Stimulated activated CD4-positive, alpha-beta T cell treated with anti-CD3 and anti-CD28 coated beads, Interleukin-15, amount 100 ng/mL, for 24 hours (primary cell): ENCODE measurements at regions not wholly inside any gene's neighbourhood (a gene's known extent, or its start where the extent isn't known, plus 50 kb on each side); places are given as distances from the start of the nearest gene placed in this dataset.
"Not testable (repeated sequence)": the region's sequence is repeated elsewhere in the genome, so short reads cannot be mapped to it uniquely, and the experiment has no call there.

Source experiments
- DNase-seq: peaks from one replicate; pipeline ENCODE4 v3.0.0-alpha.2; 2020

DNA sequence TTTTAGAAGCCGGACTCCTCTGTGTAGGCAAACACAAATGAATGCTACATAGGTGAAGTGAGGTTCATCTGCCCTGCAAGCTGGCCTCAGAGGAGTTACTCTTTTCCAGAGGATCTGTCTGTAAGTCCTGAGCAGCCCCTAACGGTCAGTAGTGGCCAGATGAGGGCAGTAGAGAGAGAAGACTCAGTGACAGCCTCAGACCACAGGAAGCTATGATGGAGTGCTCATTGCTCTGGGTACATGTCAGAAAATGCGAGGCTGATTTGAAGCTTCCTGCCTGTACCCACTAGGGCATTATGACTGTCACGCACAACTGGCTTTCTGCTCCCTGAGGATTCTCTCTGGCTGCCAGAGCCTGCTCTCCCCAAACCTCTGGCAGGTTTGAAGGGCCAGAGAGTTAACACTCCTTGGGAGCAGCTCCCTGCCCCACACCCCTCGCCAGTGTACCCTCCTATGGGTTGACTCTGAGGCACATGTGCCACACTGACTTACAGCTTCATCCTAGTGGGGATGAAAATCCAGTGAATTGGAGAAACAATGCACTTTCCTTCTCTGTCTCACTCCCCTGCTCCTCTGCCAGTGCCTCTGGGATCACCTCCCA lies 141.5 kb downstream of the GABRG2 start:
- DNase-seq: peak; percentile 11

DNA sequence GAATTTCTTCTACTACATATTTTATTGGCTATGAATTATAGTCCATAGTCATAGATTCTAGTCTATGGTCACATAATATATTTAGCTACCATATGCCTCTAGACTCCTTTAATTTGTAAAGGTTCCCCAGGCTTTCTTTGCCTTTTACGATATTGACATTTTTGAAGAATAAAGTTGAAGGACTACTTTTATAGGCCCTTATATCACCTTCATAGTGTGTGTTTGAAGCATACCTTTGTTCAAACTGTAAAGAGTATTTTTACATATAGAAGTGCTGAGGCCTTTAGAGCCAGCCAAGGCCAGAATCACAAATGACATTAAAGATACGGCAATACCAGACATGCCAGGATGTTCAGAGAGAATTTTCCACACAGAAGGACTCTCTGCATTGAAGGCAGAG lies 147.0 kb downstream of the GABRG2 start:
- DNase-seq: no peak

DNA sequence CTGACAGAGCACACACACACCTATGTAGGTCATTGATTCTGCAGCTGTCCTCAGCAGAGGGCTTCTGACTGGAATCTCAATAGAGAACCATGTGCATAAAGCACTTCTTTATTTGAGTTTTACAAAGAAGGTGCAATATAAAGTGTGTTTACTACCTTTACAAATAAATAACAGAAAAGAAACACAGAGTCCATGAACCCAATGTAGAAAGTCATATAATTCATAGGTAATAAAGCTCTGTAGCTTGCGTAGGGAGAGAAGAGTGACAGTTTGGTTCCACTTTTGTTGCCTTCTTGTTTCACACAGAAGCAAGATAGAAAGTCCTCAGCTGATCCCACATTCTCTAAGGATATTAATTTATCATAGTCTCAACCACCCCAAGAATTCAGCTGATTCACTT lies 149.5 kb downstream of the GABRG2 start:
- no peak for DNase-seq

DNA sequence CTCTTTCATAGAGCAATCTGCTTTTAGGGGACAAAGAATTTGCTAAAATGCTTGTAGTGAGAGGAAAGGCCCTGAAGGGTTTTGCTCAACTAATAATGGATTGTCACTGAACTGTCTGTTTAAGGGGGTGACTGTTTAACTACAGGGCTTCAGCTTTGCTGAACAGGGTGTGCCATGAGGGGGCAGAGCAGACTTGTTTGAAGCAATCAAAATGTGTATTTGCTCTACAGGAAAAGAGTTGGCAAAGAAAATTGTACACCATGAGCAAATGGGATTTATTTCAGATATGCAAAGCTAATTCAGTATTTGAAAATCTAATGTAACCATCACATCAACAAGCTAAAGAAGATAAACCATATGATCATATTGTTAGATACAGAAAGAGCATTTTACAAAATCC lies 154.3 kb downstream of the GABRG2 start:
- no peak for DNase-seq

DNA sequence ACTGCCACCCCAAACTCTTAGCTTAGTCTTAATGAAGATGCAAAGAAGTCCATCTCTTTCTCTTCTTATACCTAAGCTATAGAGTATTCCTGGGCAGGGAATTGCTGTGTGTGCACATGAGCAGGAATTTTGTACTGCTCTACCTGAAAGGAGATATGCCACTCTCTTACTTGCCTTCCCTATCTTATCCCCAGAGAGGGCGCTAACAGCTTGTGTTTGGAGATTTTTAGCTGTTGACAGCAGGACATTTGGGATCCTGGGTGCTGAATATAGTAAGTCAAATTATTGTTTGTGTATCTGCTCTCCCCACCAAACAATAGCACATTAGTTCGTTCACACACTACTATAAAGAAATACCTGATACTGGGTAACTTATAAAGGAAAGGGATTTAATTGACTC lies 159.5 kb downstream of the GABRG2 start:
- DNase-seq: no peak

DNA sequence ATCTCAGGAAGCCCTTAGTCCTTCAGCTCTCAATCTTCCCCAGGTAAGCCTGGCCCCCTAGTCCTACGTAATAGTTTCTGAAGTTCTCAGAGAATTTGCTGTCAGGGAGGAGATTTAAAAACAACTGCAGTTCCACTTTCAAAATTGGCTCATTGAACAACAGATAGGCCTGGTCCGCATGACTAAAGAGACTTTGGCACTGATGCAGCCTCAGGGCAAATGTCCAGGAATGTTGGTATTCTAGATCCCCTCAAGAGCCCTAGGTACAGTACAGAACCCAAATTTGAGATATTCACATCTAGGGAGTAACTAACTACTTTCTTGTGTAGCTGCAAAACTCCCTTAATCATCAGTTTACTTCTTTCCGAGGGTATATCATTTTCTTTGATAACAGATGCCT lies 162.8 kb downstream of the GABRG2 start:
- DNase-seq: no peak

DNA sequence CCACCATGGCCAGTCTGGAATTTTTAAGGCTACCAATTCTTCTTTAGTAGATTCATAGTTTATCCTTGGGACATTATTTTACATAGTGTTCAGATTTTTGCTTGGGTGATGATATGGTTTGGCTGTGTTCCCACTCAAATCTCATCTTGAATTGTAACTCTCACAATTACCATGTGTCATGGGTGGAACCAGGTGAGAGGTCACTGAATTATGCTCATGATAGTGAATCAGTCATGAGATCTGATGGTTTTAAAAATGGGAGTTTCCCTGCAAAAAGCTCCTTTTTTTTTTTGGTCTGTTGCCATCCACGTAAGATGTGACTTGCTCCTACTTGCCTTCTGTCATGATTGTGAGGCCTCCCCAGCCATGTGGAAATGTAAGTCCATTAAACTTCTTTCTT lies 163.9 kb downstream of the GABRG2 start:
- no peak for DNase-seq

DNA sequence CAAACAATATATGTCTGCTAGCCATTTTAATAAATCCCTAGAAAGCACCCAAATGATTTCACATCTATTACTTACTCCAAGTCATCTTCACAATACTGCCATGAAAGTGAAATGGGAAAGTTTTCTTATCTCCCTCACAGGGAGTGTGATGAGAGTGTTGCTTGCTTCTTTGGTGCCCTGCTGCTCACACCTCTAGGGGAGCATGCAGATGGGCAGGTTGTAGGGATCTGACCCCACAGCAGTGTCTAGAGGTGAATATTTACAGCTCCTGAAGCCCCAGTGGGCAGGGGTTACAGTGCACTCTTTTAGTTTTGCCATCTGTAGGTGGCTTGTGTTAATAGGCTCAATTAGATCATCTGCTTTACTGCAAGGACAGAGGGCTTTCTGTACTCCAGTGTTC lies 173.2 kb downstream of the GABRG2 start:
- DNase-seq: no peak

DNA sequence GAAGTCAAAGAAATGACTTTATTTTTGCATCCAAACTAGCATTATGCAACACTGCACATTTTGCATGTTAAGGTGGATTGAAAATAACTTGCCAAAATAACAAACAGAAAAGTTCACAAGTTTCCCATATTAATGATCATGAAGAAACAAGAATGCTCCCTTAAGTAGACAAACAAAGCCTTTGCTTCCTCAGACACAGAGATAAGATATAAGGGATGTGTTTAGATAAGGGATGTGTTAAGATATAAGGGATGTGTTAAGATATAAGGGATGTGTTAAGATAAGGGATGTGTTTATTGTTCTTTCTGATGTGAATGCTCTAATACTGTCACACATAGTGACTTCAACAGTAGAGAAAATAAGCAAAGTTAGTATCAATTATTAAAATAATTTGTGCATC lies 174.8 kb downstream of the GABRG2 start:
- DNase-seq: no peak

DNA sequence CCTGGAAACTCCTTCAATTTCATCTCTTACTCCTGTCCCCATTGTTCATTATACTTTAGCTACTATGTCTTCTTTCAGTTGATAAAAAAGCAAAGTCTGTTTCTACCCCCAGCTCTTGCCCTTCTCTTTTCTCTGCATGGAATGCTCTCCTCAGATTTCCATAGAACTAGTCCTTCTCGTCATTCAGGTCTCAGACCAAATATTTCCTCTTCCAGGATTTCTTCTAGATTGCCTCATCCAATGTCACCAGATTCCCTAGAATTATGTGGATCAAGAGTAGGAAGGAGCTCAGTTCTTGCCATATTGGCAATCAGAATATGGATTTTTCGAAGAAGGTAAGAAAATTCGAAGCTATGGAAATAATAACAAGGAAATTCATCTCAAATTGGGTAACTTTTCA lies 176.1 kb downstream of the GABRG2 start:
- no peak for DNase-seq

DNA sequence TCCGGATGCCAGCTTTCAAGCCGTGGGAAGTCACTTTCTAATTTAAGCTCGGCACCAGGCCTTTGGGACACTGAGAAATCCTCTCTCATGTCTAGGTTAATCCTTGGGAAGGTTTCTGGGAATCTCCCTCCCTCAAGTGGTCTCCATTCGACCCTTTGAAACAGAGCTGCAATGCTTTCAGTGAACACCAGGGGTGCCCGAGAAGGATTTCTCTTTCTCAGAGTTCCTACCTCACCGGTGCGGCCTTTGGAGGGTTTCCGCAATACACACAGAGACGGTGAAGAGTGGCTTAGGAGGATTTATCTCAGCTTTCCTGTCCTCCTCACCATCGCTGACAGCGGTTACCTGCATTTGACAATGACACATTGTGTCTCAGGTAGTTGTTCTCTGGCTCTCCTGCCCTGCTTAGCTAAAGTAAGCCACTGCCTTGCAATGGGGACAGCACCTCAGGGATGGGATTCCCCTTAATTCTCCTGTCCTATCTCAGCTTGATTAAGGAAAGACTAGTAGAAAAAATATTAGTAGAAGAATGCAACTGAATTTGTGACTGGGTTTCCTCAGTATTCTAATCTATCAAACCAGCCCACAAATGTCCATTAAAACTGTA lies 180.6 kb downstream of the GABRG2 start:
- DNase-seq: no peak

DNA sequence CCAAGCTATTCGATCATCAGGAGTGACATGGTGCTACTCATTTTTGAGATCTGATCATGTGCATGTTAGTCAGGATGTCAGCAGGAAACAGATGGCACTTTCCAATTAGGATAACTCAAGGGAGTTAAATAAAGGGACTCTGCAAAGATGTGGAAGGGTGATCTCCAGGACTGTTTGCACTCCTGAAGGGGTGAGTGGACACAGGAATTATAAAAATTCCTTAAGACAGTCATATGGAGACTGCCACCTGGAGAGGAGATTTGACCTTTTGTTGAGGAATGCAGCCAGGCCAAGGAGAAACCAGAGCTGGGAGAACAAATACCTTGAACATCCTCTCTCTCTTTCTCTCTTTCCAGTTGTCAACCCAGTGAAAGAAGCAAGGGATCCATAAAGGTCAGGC lies 189.1 kb downstream of the GABRG2 start:
- DNase-seq: no peak

DNA sequence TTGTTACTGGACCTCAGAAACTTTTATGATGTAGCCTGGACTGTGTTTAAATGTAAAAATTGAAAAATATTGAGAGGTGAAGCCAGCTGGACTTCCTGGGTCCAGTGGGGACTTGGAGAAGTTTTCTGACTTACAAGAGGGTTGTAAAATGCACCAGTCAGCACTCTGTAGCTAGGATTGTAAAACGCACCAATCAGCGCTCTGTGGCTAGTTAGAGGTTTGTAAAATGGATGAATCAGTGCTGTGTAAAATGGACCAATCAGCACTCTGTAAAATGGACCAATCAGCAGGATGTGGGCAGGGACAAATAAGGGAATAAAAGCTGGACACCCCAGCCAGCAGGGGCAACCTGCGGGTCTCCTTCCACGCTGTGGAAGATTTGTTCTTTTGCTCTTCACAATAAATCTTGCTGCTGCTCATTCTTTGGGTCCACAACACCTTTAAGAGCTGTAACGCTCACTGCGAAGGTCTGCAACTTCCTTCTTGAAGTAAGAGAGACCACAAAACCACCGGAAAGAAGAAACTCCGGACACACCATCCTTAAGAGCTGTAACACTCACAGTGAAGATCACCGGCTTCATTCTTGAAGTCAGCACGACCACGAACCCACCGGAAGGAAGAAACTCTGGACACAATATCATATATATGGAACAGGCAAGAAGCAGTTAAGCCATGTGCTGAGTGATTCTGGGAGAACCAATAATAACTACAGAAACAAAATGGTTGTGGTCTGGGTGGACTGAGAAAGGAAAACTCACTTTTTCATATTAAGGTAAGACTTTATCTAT lies 201.3 kb downstream of the GABRG2 start:
- no peak for DNase-seq

DNA sequence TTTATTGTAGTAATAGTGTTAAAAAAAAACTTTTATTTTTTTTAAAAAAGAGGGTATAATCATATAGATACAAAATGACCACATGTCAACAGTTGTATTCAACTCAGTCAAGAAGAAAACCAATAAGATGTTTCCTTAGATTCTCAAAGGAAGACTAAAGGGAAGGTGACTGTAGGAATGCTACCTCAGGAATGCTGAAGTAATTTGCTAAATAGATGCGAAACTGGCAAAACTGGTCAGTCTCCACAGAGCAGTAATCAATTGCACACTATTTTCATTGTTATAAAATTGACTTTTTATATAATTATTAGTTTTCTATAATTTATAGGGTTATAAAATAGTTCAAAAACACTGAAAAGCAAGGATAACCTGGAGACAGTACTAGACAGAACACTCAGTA lies 204.8 kb downstream of the GABRG2 start:
- DNase-seq: no peak

DNA sequence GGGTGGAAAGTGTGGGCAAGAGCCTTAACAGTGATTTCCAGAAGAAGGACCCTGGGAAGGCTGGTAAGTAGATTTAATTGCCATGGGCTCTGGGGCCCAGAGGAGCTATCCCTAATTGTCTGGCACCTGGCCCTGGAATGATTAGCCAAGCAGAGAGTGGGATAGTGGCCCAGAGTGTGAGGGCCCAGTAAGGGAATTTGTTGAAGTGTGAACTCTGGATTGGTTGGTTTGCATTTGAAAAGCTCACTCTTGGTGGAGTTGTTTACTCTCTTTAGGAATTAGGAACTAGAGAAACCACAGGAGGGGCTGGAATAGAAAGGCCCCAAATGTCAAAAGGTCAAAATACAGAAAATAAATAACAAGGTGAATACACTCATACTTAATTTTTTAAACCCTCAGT lies 207.1 kb downstream of the GABRG2 start:
- DNase-seq: no peak

DNA sequence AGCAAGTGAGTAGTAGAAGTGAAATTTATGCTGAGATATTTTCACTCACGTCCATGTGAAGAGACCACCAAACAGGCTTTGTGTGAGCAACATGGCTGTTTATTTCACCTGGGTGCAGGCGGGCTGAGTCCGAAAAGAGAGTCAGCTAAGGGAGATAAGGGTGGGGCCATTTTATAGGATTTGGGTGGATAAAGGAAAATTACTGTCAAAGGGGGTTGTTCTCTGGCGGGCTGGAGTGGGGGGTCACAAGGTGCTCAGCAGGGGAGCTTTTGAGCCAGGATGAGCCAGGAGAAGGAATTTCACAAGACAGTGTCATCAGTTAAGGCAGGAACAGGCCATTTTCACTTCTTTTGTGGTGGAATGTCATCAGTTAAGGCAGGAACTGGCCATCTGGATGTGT lies 207.8 kb downstream of the GABRG2 start:
- not testable (repeated sequence) for DNase-seq

DNA sequence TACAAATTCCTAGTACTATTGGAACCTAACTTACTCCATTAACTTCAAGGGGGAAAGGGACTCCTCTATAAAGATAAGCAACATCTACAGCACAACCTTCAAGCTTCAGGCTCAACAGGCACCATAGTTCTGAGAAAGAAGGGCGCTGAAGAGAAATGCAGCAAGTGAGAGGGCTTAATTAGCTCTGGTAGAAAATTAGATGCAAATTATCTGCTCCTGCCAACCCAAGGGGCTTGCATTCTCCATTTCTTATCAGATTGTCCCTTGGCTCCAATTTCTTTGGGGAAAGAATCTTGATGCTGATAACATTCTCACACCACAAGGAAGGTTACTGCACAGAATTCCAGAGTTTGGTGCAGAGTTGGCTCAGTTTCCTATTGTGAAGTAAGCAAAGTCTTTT lies 214.6 kb downstream of the GABRG2 start:
- no peak for DNase-seq

DNA sequence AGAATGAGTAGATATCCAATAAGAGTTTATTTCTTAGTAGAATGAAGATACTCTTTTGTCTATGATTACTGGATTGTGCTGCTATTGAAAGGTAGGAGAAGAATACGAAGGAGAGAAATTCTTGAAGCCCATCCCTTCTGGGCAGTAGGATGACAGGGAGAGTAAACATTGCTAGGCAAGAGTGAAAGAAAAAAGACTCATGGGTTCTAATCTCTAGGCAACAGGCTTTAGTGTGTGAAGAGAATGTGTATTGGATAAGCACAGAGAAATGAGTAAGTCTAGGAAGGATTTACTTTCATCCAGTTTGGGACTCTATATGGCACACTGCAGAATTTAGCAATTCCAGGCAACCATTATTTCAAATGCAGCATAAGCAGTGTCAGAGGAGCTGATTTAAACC lies 216.0 kb downstream of the GABRG2 start:
- DNase-seq: no peak

DNA sequence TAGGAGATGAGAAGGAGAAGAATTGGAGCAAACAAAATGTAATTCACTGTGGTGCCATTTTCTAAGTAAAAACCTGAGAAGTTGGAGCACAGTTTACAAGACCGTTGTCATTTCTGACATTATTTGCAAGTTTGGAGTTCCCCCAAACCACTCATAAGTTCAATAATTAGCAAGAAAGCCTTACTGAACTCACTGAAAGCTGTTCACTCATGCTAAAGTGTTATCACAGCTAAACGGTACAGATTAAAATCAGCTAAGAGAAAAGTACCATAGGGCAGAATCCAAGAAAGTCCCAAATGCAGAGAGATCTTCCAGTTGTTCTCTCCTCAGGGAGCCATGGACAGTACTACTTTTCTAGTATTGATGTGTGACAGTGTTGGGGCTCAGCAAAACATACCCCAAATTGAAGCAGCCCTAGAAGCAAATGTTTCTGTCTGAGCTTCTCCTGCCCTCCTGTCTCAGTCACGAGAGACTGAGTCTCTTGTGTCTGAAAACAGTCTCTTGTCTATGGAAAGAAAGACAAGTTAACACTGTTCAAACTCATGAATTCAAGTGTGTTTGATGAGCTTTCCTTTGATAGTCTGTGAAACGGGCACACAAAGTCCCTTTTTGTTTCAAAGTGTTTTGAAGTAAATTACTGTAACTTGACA lies 221.2 kb downstream of the GABRG2 start:
- DNase-seq: no peak

DNA sequence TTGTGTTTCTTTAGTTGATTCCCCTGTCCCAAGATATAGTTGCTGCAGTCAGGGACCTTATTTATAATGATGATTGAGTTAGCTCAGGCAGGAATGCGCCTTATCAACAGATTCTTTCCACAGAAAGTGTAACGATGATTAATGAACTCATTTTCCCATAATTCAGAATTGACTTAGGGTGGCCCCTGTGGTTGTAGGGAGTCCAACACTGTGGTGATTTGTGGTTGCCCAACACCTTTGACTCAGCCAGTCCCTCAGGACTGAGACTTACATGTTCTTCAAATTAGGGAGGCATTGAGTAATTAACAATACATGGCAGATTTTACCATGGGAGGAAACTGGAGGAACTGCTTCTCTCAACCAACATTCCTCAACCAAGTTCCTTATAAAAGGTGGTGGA lies 221.9 kb downstream of the GABRG2 start:
- no peak for DNase-seq

DNA sequence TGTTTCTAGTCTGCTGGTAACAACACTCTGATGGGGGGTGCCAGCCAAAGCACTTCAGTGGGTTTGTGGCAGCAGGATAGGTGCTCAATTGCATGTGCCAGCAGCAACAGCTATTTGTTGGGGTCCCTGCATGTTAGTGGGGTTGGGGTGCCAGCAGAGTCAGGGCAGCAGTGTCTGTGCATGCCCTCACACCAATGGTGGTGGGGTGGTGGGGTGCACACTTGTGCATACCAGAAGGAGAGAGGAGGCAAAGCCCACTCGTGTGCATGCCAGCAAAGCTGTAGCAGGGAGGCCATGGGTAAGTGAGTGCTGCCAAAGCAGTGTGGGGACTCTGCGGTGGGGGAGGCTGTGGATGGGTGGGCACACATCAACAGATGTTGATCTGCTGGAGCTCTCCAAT lies 232.2 kb downstream of the GABRG2 start:
- no peak for DNase-seq

DNA sequence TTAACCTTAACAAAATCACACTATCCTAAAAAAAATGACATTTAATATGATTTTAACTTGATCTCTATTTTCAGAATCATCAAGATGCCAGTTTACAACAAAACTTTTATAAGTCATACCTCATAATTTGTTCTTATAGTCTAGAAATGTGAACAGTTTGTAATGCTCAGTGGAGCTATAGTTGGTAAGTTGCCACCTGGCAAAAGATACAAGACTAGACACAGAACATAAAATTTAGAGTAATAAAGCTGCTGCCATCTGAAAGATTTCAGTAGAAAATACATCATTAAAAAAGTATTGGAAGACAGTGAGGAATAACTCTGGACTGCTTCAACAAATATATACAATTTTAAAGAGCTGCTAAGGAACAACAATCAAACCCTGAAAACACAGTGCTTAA lies 233.8 kb downstream of the GABRG2 start:
- DNase-seq: no peak

DNA sequence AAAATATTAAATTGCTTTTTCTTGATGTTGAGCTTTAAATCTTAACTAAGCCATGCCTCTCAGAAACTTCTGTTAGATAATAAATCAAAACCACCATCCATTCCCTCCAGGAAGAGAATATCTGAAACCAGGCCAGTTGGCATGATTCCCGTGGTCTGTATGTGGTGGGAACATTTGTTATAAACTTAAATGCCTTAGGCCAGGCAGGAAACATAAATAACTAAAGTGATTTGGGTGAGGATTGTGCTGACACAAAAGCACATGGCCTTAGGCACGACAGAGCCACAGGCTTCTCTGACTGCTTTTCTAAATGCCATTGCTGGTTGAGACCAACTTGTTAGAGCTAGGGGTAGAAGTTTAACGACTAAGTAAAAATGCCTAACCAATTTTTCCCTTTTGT lies 255.9 kb downstream of the GABRG2 start:
- DNase-seq: no peak

DNA sequence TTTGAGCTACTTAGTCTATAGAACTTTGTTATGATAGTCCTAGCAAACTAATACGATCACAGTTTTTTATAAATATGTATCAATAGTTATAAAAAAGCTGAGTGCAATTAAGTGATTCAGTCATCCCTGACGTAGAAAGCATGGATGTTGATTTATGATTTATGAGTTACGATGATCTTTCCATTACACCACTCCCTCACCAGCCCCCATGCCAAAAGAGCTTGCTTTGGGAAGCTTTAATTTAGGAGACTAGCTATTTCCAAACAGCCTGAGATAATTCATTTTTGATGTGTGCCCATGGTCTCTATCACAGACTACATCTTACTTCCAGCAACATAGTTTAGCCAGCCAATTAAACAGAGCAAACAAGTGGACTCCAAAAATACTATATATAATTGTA lies 256.8 kb downstream of the GABRG2 start:
- DNase-seq: no peak
